Urinary bladder (tissue), 3 donors: ENCODE measurements at regions not wholly inside any gene's neighbourhood (a gene's known extent, or its start where the extent isn't known, plus 50 kb on each side); places are given as distances from the start of the nearest gene placed in this dataset.

Experiments
- DNase-seq: peaks from one replicate; pipeline ENCODE4 v3.0.0-alpha.2; 2015; ENCODE audit errors: extremely low spot score
- H3K27ac ChIP-seq: one replicate; pipeline ENCODE4 v1.5.1; 2013; ENCODE audit warnings: low read depth, mild to moderate bottlenecking, moderate library complexity
- H3K36me3 ChIP-seq: one replicate; pipeline ENCODE4 v1.6.1; 2013; ENCODE audit warnings: mild to moderate bottlenecking, moderate library complexity; ENCODE audit not compliant: insufficient read depth
- H3K4me1 ChIP-seq: one replicate; pipeline ENCODE4 v1.6.1; 2013; ENCODE audit warnings: mild to moderate bottlenecking, moderate library complexity; ENCODE audit not compliant: insufficient read depth
- H3K4me3 ChIP-seq: one replicate; pipeline ENCODE4 v1.5.1; 2013; ENCODE audit warnings: low read depth, low read length
- WGBS: extraction: QIAGEN DNeasy Blood & Tissue Kit; methylation state at CpG from one replicate; pipeline ENCODE4 v1.1.7; 2013; 5-methylcytosine and 5-hydroxymethylcytosine counted together
- donor health status: healthy with polysubstance abuse.
- donor health status: healthy.

- Histone ChIP-seq H3K4me1 (no peaks in the 10 kb centered on the region), H3K27ac (no peak overlapping the region), H3K4me3 (no peak overlapping the region), H3K36me3 (no peaks in the 10 kb centered on the region)
- WGBS, result 96% methylated on average over 5 of the region's 5 CpGs
- no peak for DNase-seq
Measured at GRCh38 chr2:239772721-239773120, 252.4 kb downstream of the NDUFA10 start.

GRCh38 chr2:239770246-239770639, 254.9 kb downstream of the NDUFA10 start:
- DNase-seq, result no peak
- Histone ChIP-seq H3K4me1 (no peaks in the 10 kb centered on the region), H3K27ac (no peak overlapping the region), H3K4me3 (no peak overlapping the region), H3K36me3 (no peaks in the 10 kb centered on the region)
- 85% methylated on average over 7 of the region's 7 CpGs for WGBS

GRCh38 chr2:239769554-239770245, 255.4 kb downstream of the NDUFA10 start:
- 81% methylated on average over 18 of the region's 18 CpGs for WGBS
- H3K27ac ChIP-seq, result no peak overlapping the region
- H3K4me3 ChIP-seq, result no peak overlapping the region
- no peaks in the 10 kb centered on the region for H3K36me3 ChIP-seq
- DNase-seq, result no peak
- H3K4me1 ChIP-seq, result no peaks in the 10 kb centered on the region

- no peak overlapping the region for H3K4me3 ChIP-seq
- no peaks in the 10 kb centered on the region for H3K4me1 ChIP-seq
- H3K36me3 ChIP-seq, result no peaks in the 10 kb centered on the region
- 79% methylated on average over 10 of the region's 10 CpGs for WGBS
- H3K27ac ChIP-seq, result no peak overlapping the region
- no peak for DNase-seq
Measured at GRCh38 chr2:239768907-239769553, 256.1 kb downstream of the NDUFA10 start.

- Histone ChIP-seq H3K36me3 (no peaks in the 10 kb centered on the region), H3K27ac (no peak overlapping the region), H3K4me1 (no peaks in the 10 kb centered on the region), H3K4me3 (no peak overlapping the region)
- 93% methylated on average over 23 of the region's 23 CpGs for WGBS
- no peak for DNase-seq
Measured at GRCh38 chr2:239768031-239768790, 256.9 kb downstream of the NDUFA10 start.

- no peaks in the 10 kb centered on the region for H3K36me3 ChIP-seq
- H3K4me1 ChIP-seq, result no peaks in the 10 kb centered on the region
- H3K4me3 ChIP-seq, result no peak overlapping the region
- WGBS, result 85% methylated on average over 26 of the region's 26 CpGs
- no peak overlapping the region for H3K27ac ChIP-seq
- DNase-seq, result no peak
Measured at GRCh38 chr2:239767021-239767905, 257.9 kb downstream of the NDUFA10 start.

- Histone ChIP-seq H3K27ac (no peak overlapping the region), H3K4me1 (no peaks in the 10 kb centered on the region), H3K4me3 (no peak overlapping the region), H3K36me3 (no peaks in the 10 kb centered on the region)
- WGBS, result 94% methylated on average over 12 of the region's 12 CpGs
- DNase-seq, result no peak
Measured at GRCh38 chr2:239765911-239766310, 259.2 kb downstream of the NDUFA10 start.

GRCh38 chr2:239765076-239765845, 259.9 kb downstream of the NDUFA10 start:
- DNase-seq, result no peak

GRCh38 chr2:239763433-239764097, 261.6 kb downstream of the NDUFA10 start:
- H3K4me1 ChIP-seq, result no peaks in the 10 kb centered on the region
- WGBS, result 85% methylated on average over 13 of the region's 13 CpGs
- no peaks in the 10 kb centered on the region for H3K36me3 ChIP-seq
- no peak for DNase-seq
- no peak overlapping the region for H3K4me3 ChIP-seq
- H3K27ac ChIP-seq, result no peak overlapping the region

More at GRCh38 chr2:239765076-239765845, 259.9 kb downstream of the NDUFA10 start:
- Histone ChIP-seq H3K27ac (no peak overlapping the region), H3K36me3 (no peaks in the 10 kb centered on the region), H3K4me3 (no peak overlapping the region), H3K4me1 (no peaks in the 10 kb centered on the region)
- 90% methylated on average over 17 of the region's 17 CpGs for WGBS

GRCh38 chr2:239762655-239763269, 262.4 kb downstream of the NDUFA10 start:
- H3K27ac ChIP-seq, result no peak overlapping the region
- 76% methylated on average over 14 of the region's 14 CpGs for WGBS
- no peak for DNase-seq
- no peaks in the 10 kb centered on the region for H3K4me1 ChIP-seq
- H3K36me3 ChIP-seq, result no peaks in the 10 kb centered on the region
- no peak overlapping the region for H3K4me3 ChIP-seq

- H3K4me3 ChIP-seq, result no peak overlapping the region
- 99% methylated on average over 2 of the region's 2 CpGs for WGBS
- no peak for DNase-seq
- H3K4me1 ChIP-seq, result no peaks in the 10 kb centered on the region
- H3K27ac ChIP-seq, result no peak overlapping the region
- H3K36me3 ChIP-seq, result no peaks in the 10 kb centered on the region
Measured at GRCh38 chr2:239762106-239762505, 263.0 kb downstream of the NDUFA10 start.

- H3K4me1 ChIP-seq, result no peaks in the 10 kb centered on the region
- DNase-seq, result no peak
- H3K4me3 ChIP-seq, result no peak overlapping the region
- H3K36me3 ChIP-seq, result no peaks in the 10 kb centered on the region
- WGBS, result 93% methylated on average over 6 of the region's 6 CpGs
- no peak overlapping the region for H3K27ac ChIP-seq
Measured at GRCh38 chr2:239760596-239760995, 264.5 kb downstream of the NDUFA10 start.
